Natural killer cell (primary cell): ENCODE measurements at regions not wholly inside any gene's neighbourhood (a gene's known extent, or its start where the extent isn't known, plus 50 kb on each side); places are given as distances from the start of the nearest gene placed in this dataset.

ENCODE experiments used
- ATAC-seq, 3 donors: fragments of 150-1000 bp in 2 of 3; fragments of 200-7000 bp in 1 of 3; cut with Tn5 transposase; 1 replicate in 1 of 3; 2 replicates in 2 of 3; pipeline ENCODE4 v1.10.0; 2021; ENCODE audit warnings: mild to moderate bottlenecking in 2 of 3, moderate library complexity in 2 of 3
- DNase-seq, 2 donors: peaks; one replicate each; pipeline versions ENCODE4 v3.0.0 to v3.0.0-alpha.2; 2013 to 2021; ENCODE audit warnings: mixed read lengths in 1 of 2
- H3K27ac ChIP-seq: one replicate; pipeline ENCODE4 v1.5.1; 2013; ENCODE audit warnings: mild to moderate bottlenecking, low read length
- H3K27me3 ChIP-seq: one replicate; pipeline ENCODE4 v1.6.1; 2013; ENCODE audit warnings: low read length; ENCODE audit not compliant: control insufficient read depth, insufficient read depth
- H3K36me3 ChIP-seq: one replicate; pipeline ENCODE4 v1.6.1; 2013; ENCODE audit warnings: low read length; ENCODE audit not compliant: control insufficient read depth, insufficient read depth
- H3K4me1 ChIP-seq: one replicate; pipeline ENCODE4 v1.6.1; 2013; ENCODE audit warnings: low read length; ENCODE audit not compliant: control insufficient read depth, insufficient read depth
- H3K4me3 ChIP-seq: one replicate; pipeline ENCODE4 v1.5.1; 2013; ENCODE audit warnings: low read length
- H3K9me3 ChIP-seq: one replicate; pipeline ENCODE4 v1.6.1; 2013; ENCODE audit warnings: low read length; ENCODE audit not compliant: control insufficient read depth, insufficient read depth
- H3K27ac Mint-ChIP-seq, 2 donors: one replicate each; pipeline ENCODE4 v1.8.0; 2022; ENCODE audit warnings: mild to moderate bottlenecking in 2 of 2, mixed read lengths in 2 of 2, moderate library complexity in 1 of 2
- H3K27me3 Mint-ChIP-seq, 2 donors: one replicate each; pipeline ENCODE4 v1.8.0; 2022; ENCODE audit warnings: low read depth in 2 of 2, mixed read lengths in 2 of 2
- H3K36me3 Mint-ChIP-seq: one replicate; pipeline ENCODE4 v1.8.0; 2022; ENCODE audit warnings: mixed read lengths
- H3K4me1 Mint-ChIP-seq, 2 donors: one replicate each; pipeline ENCODE4 v1.8.0; 2022; ENCODE audit warnings: mixed read lengths in 2 of 2
- H3K4me3 Mint-ChIP-seq: one replicate; pipeline ENCODE4 v1.8.0; 2022; ENCODE audit warnings: mild to moderate bottlenecking, moderate library complexity, mixed read lengths
- H3K9me3 Mint-ChIP-seq, 2 donors: one replicate each; pipeline ENCODE4 v1.8.0; 2022; ENCODE audit warnings: mixed read lengths in 2 of 2
- CTCF ChIP-seq: fragments of 200-600 bp; IDR thresholded peaks from one replicate; pipeline ENCODE4 v1.8.0; 2022; ENCODE audit warnings: antibody characterized with exemption
- WGBS: methylation state at CpG from one replicate; pipeline ENCODE4 v1.1.7; 2013; ENCODE audit warnings: missing lambda C conversion rate; ENCODE audit not compliant: insufficient coverage; 5-methylcytosine and 5-hydroxymethylcytosine counted together
- intact Hi-C: fragments of 100-400 bp; cut with micrococcal nuclease; formaldehyde crosslinking; loops from one replicate; pipeline ENCODE4 v1.14.2; 2022

GRCh38 chr18:78822171-78822948, 157.3 kb upstream of the SALL3 start:
- no peak for DNase-seq
- Histone ChIP-seq H3K4me1 (no peaks in the 10 kb centered on the region), H3K27ac (no peak overlapping the region), H3K9me3 (no peaks in the 10 kb centered on the region), H3K27me3 (no peaks in the 10 kb centered on the region), H3K36me3 (no peaks in the 10 kb centered on the region), H3K4me3 (no peak overlapping the region)
- Mint-ChIP-seq H3K4me1 (no peaks in the 10 kb centered on the region), H3K27ac (no peak overlapping the region), H3K4me3 (no peak overlapping the region), H3K9me3 (no peaks in the 10 kb centered on the region), H3K36me3 (no peaks in the 10 kb centered on the region), H3K27me3 (peaks cover 0 to 9% of the 10 kb centered on the region in 2 donors)
- WGBS, result 88% methylated on average over 24 of the region's 27 CpGs
- no peak for ATAC-seq
- TF ChIP-seq CTCF, result no peak
- intact Hi-C loops, result no loop called here

GRCh38 chr18:78822949-78823285, 156.7 kb upstream of the SALL3 start:
- no peaks in the 10 kb centered on the region for H3K4me1 ChIP-seq
- Mint-ChIP-seq H3K36me3 (no peaks in the 10 kb centered on the region), H3K27ac (no peak overlapping the region), H3K4me1 (no peaks in the 10 kb centered on the region), H3K4me3 (no peak overlapping the region), H3K9me3 (no peaks in the 10 kb centered on the region), H3K27me3 (peaks cover 0 to 9% of the 10 kb centered on the region in 2 donors)
- H3K27ac ChIP-seq, result no peak overlapping the region
- WGBS, result 85% methylated on average over 15 of the region's 15 CpGs
- H3K9me3 ChIP-seq, result no peaks in the 10 kb centered on the region
- no peaks in the 10 kb centered on the region for H3K36me3 ChIP-seq
- DNase-seq (no peak), ATAC-seq (no peak)
- H3K27me3 ChIP-seq, result no peaks in the 10 kb centered on the region
- TF ChIP-seq CTCF, result no peak
- no peak overlapping the region for H3K4me3 ChIP-seq
- intact Hi-C loops, result no loop called here

- H3K36me3 ChIP-seq, result no peaks in the 10 kb centered on the region
- intact Hi-C loops, result no loop called here
- no peaks in the 10 kb centered on the region for H3K4me1 ChIP-seq
- Mint-ChIP-seq H3K9me3 (no peaks in the 10 kb centered on the region), H3K27me3 (peaks cover 0 to 10% of the 10 kb centered on the region in 2 donors), H3K36me3 (no peaks in the 10 kb centered on the region), H3K4me1 (no peaks in the 10 kb centered on the region), H3K27ac (no peak overlapping the region), H3K4me3 (no peak overlapping the region)
- WGBS, result 76% methylated on average over 4 of the region's 6 CpGs
- H3K9me3 ChIP-seq, result no peaks in the 10 kb centered on the region
- no peak for TF ChIP-seq CTCF
- no peak overlapping the region for H3K27ac ChIP-seq
- no peak overlapping the region for H3K4me3 ChIP-seq
- ATAC-seq (no peak), DNase-seq (no peak)
- no peaks in the 10 kb centered on the region for H3K27me3 ChIP-seq
Observed at GRCh38 chr18:78825168-78825567, 154.4 kb upstream of the SALL3 start.

GRCh38 chr18:78826631-78827030, 153.0 kb upstream of the SALL3 start:
- H3K4me3 Mint-ChIP-seq, result no peak overlapping the region
- H3K9me3 ChIP-seq, result no peaks in the 10 kb centered on the region
- ATAC-seq (no peak), DNase-seq (no peak)
- intact Hi-C loops, result no loop called here
- H3K36me3 Mint-ChIP-seq, result no peaks in the 10 kb centered on the region
- H3K27me3 ChIP-seq, result no peaks in the 10 kb centered on the region
- WGBS, result 71% methylated on average over 4 of the region's 4 CpGs
- no peak overlapping the region for H3K27ac ChIP-seq
- H3K9me3 Mint-ChIP-seq, result no peaks in the 10 kb centered on the region
- H3K36me3 ChIP-seq, result no peaks in the 10 kb centered on the region
- H3K4me3 ChIP-seq, result no peak overlapping the region
- peaks cover 0 to 10% of the 10 kb centered on the region in 2 donors for H3K27me3 Mint-ChIP-seq
- H3K4me1 ChIP-seq, result no peaks in the 10 kb centered on the region
- H3K27ac Mint-ChIP-seq, result no peak overlapping the region
- TF ChIP-seq CTCF, result no peak
- no peaks in the 10 kb centered on the region for H3K4me1 Mint-ChIP-seq
